OCI-LY7 (cell line): ENCODE measurements at regions not wholly inside any gene's neighbourhood (a gene's known extent, or its start where the extent isn't known, plus 50 kb on each side); places are given as distances from the start of the nearest gene placed in this dataset.

Experiments used
- BruUV-seq: library from RNA; stranded (reverse); fragments of 400-500 nt; replicated peaks from 2 replicates; lab custom pipeline; 2021; lab: Mats Ljungman, UMichigan
- CTCF ChIA-PET: fragments of 300-600 bp; sonication (Branson Sonifier 250); formaldehyde crosslinking; loops from one replicate; lab custom pipeline; 2022; ENCODE audit warnings: antibody characterized with exemption; ENCODE audit not compliant: unreplicated experiment; lab: Charles Lee
- POLR2A ChIA-PET: fragments of 300-600 bp; sonication (Branson Sonifier 250); formaldehyde crosslinking; loops from one replicate; lab custom pipeline; 2022; ENCODE audit warnings: antibody characterized with exemption; lab: Charles Lee
- DNase-seq: peaks from one replicate; pipeline ENCODE4 v3.0.0-alpha.2; 2015; ENCODE audit warnings: low spot score
- H2AFZ ChIP-seq: fragments of 200-600 bp; sonication (generic), shearing (Covaris generic); 2 replicates; pipeline ENCODE4 v1.6.1; 2014; ENCODE audit warnings: mild to moderate bottlenecking, antibody characterized with exemption, low read length, moderate library complexity
- H3K27ac ChIP-seq: fragments of 200-600 bp; sonication (generic); 2 replicates; pipeline ENCODE4 v1.5.1; 2014; ENCODE audit warnings: mixed run types, low read depth, mild to moderate bottlenecking, moderate library complexity, low read length, inconsistent platforms; ENCODE audit not compliant: poor library complexity, severe bottlenecking
- H3K36me3 ChIP-seq: fragments of 200-600 bp; sonication (generic); 2 replicates; pipeline ENCODE4 v1.6.1; 2014; ENCODE audit warnings: mild to moderate bottlenecking, antibody characterized with exemption, low read length, moderate library complexity, mixed read lengths; ENCODE audit not compliant: insufficient read depth
- H3K4me1 ChIP-seq: fragments of 200-600 bp; sonication (generic); 2 replicates; pipeline ENCODE4 v1.5.1; 2014; ENCODE audit warnings: mild to moderate bottlenecking, low read length; ENCODE audit not compliant: insufficient read depth, poor library complexity, severe bottlenecking
- H3K4me2 ChIP-seq: fragments of 200-600 bp; sonication (generic); 2 replicates; pipeline ENCODE4 v1.6.1; 2014; ENCODE audit warnings: mild to moderate bottlenecking, low read length
- H3K4me3 ChIP-seq: fragments of 200-600 bp; sonication (generic); 2 replicates; pipeline ENCODE4 v1.5.1; 2014; ENCODE audit warnings: mild to moderate bottlenecking, low read depth, low read length; ENCODE audit not compliant: poor library complexity, severe bottlenecking
- H3K79me2 ChIP-seq: fragments of 200-600 bp; sonication (generic); 2 replicates; pipeline ENCODE4 v1.6.1; 2016; ENCODE audit warnings: low read depth, mild to moderate bottlenecking, low read length, moderate library complexity, mixed read lengths; ENCODE audit not compliant: insufficient read depth
- H3K9me2 ChIP-seq: fragments of 200-600 bp; sonication (generic); 2 replicates; pipeline ENCODE4 v1.6.1; 2016; ENCODE audit warnings: mild to moderate bottlenecking, low read length, mixed read lengths; ENCODE audit not compliant: insufficient read depth
- H3K9me3 ChIP-seq: fragments of 200-600 bp; sonication (generic); 2 replicates; pipeline ENCODE4 v1.6.1; 2014; ENCODE audit warnings: mild to moderate bottlenecking, mixed run types, low read length, mixed read lengths
- H4K20me1 ChIP-seq: fragments of 200-600 bp; sonication (generic); 2 replicates; pipeline ENCODE4 v1.6.1; 2014; ENCODE audit warnings: mild to moderate bottlenecking, antibody characterized with exemption, low read length, moderate library complexity, mixed read lengths; ENCODE audit not compliant: insufficient read depth
- CTCF ChIP-seq: fragments of 200-600 bp; sonication (generic); conservative IDR thresholded peaks from 2 replicates; pipeline ENCODE4 v1.5.1; 2014; ENCODE audit warnings: mild to moderate bottlenecking, antibody characterized with exemption, low read length, moderate library complexity, mixed read lengths
- EZH2phosphoT487 ChIP-seq: fragments of 200-600 bp; sonication (generic); IDR thresholded peaks from 2 replicates; pipeline ENCODE4 v1.6.1; 2018; ENCODE audit warnings: low read depth, borderline replicate concordance, mild to moderate bottlenecking, mixed run types, antibody characterized with exemption, low read length, moderate library complexity, mixed read lengths
- intact Hi-C: fragments of 100-400 bp; cut with micrococcal nuclease; formaldehyde crosslinking; loops from one replicate; pipeline ENCODE4 v1.10.0; 2022; ENCODE audit not compliant: unreplicated experiment

- Histone ChIP-seq H3K27ac (no peak overlapping the region), H3K4me2 (no peak overlapping the region), H3K36me3 (no peaks in the 10 kb centered on the region), H4K20me1 (no peaks in the 10 kb centered on the region), H2AFZ (no peak overlapping the region), H3K9me2 (no peaks in the 10 kb centered on the region), H3K79me2 (no peaks in the 10 kb centered on the region), H3K4me3 (no peak overlapping the region), H3K9me3 (no peaks in the 10 kb centered on the region), H3K4me1 (no peaks in the 10 kb centered on the region)
- no peak for DNase-seq
- no TSS peak for BruUV-seq
- POLR2A ChIA-PET = interaction anchor here (1.2 kb wide), 1 partner anchor 288 kb away, joined by 4 read pairs; no protein-coding TSS in a partner anchor
- intact Hi-C loops = no loop called here
- no peak for TF ChIP-seq CTCF
- TF ChIP-seq EZH2phosphoT487 = no peak
- CTCF ChIA-PET = no interaction called here
Observed at GRCh38 chr4:129218897-129219296, 122.9 kb downstream of the C4orf33 start.

- CTCF ChIA-PET = no interaction called here
- intact Hi-C loops = no loop called here
Observed at GRCh38 chr4:129220254-129220653, 124.3 kb downstream of the C4orf33 start.

More at GRCh38 chr4:129220254-129220653, 124.3 kb downstream of the C4orf33 start:
- Histone ChIP-seq H3K36me3 (no peaks in the 10 kb centered on the region), H3K4me2 (no peak overlapping the region), H3K79me2 (no peaks in the 10 kb centered on the region), H2AFZ (no peak overlapping the region), H3K4me3 (no peak overlapping the region), H3K27ac (no peak overlapping the region), H3K9me3 (no peaks in the 10 kb centered on the region), H4K20me1 (no peaks in the 10 kb centered on the region), H3K4me1 (no peaks in the 10 kb centered on the region), H3K9me2 (no peaks in the 10 kb centered on the region)
- POLR2A ChIA-PET = no interaction called here
- no peak for DNase-seq
- BruUV-seq = no TSS peak
- TF ChIP-seq EZH2phosphoT487 (no peak), CTCF (no peak)
